Skeletal muscle cell (primary cell): ENCODE measurements at regions not wholly inside any gene's neighbourhood (a gene's known extent, or its start where the extent isn't known, plus 50 kb on each side); places are given as distances from the start of the nearest gene placed in this dataset.

Experiments used
- DNase-seq: peaks from one replicate; pipeline ENCODE4 v3.0.0-alpha.2; 2010; ENCODE audit warnings: low read depth
- H3K4me3 ChIP-seq: 2 replicates; pipeline ENCODE4 v1.5.1; 2011; ENCODE audit warnings: low read depth, mild to moderate bottlenecking, control low read depth, low read length, moderate library complexity

- H3K4me3 ChIP-seq: peak overlapping the region; percentile 4
- DNase-seq: peak; percentile 96
These were observed 172.8 kb upstream of the RBMS1 start for GRCh38 chr2:160666154-160667060.

- DNase-seq: no peak
- H3K4me3 ChIP-seq: no peak overlapping the region
These were observed 174.2 kb upstream of the RBMS1 start for GRCh38 chr2:160667811-160668210.

GRCh38 chr2:160670618-160671017 is 177.0 kb upstream of the RBMS1 start:
- no peak overlapping the region for H3K4me3 ChIP-seq
- DNase-seq: no peak

- no peak for DNase-seq
- no peak overlapping the region for H3K4me3 ChIP-seq
These were observed 178.6 kb upstream of the RBMS1 start for GRCh38 chr2:160672211-160672610.

- no peak overlapping the region for H3K4me3 ChIP-seq
- DNase-seq: no peak
These were observed 180.6 kb upstream of the RBMS1 start for GRCh38 chr2:160674146-160674750.

GRCh38 chr2:160679686-160680085 is 186.1 kb upstream of the RBMS1 start:
- H3K4me3 ChIP-seq: no peak overlapping the region
- DNase-seq: no peak

- DNase-seq: no peak
- no peak overlapping the region for H3K4me3 ChIP-seq
These were observed 186.7 kb upstream of the RBMS1 start for GRCh38 chr2:160680294-160680693.

GRCh38 chr2:160680974-160681373 is 187.4 kb upstream of the RBMS1 start:
- H3K4me3 ChIP-seq: no peak overlapping the region
- DNase-seq: no peak

GRCh38 chr2:160683206-160683605 is 189.6 kb upstream of the RBMS1 start:
- H3K4me3 ChIP-seq: no peak overlapping the region
- no peak for DNase-seq

GRCh38 chr2:160687629-160688028 is 194.0 kb upstream of the RBMS1 start:
- H3K4me3 ChIP-seq: no peak overlapping the region
- no peak for DNase-seq

GRCh38 chr2:160689441-160689840 is 195.8 kb upstream of the RBMS1 start:
- no peak for DNase-seq
- no peak overlapping the region for H3K4me3 ChIP-seq

- DNase-seq: no peak
- H3K4me3 ChIP-seq: no peak overlapping the region
These were observed 200.6 kb upstream of the RBMS1 start for GRCh38 chr2:160694221-160694620.

GRCh38 chr2:160694631-160695030 is 201.0 kb upstream of the RBMS1 start:
- H3K4me3 ChIP-seq: no peak overlapping the region
- DNase-seq: no peak

- peak; percentile 16 for DNase-seq
- no peak overlapping the region for H3K4me3 ChIP-seq
These were observed 201.9 kb upstream of the RBMS1 start for GRCh38 chr2:160695402-160696086.

- no peak overlapping the region for H3K4me3 ChIP-seq
- DNase-seq: no peak
These were observed 202.5 kb upstream of the RBMS1 start for GRCh38 chr2:160696087-160696452.

- H3K4me3 ChIP-seq: no peak overlapping the region
- no peak for DNase-seq
These were observed 204.2 kb upstream of the RBMS1 start for GRCh38 chr2:160697817-160698216.

- DNase-seq: no peak
- H3K4me3 ChIP-seq: no peak overlapping the region
These were observed 206.6 kb upstream of the RBMS1 start for GRCh38 chr2:160700021-160700814.

- H3K4me3 ChIP-seq: no peak overlapping the region
- no peak for DNase-seq
These were observed 208.2 kb upstream of the RBMS1 start for GRCh38 chr2:160701822-160702221.

GRCh38 chr2:160702754-160703153 is 209.1 kb upstream of the RBMS1 start:
- DNase-seq: no peak
- H3K4me3 ChIP-seq: no peak overlapping the region
